Activated B cell treated with CpG ODN at 0.5 μM for 24 hours (primary cell): ENCODE measurements at regions not wholly inside any gene's neighbourhood (a gene's known extent, or its start where the extent isn't known, plus 50 kb on each side); places are given as distances from the start of the nearest gene placed in this dataset.

ENCODE experiments used
- ATAC-seq: fragments of 200-7000 bp; cut with Tn5 transposase; one replicate; pipeline ENCODE4 v1.10.0; 2021; ENCODE audit warnings: low read depth, mild to moderate bottlenecking, moderate library complexity
- CTCF ChIA-PET: fragments of 350-600 bp; sonication (Branson Sonifier 250); formaldehyde crosslinking; loops from one replicate; lab custom pipeline; 2021; ENCODE audit warnings: antibody characterized with exemption; lab: Charles Lee
- POLR2A ChIA-PET: fragments of 350-600 bp; sonication (Branson Sonifier 250); formaldehyde crosslinking; loops from one replicate; lab custom pipeline; 2021; ENCODE audit warnings: antibody characterized with exemption; lab: Charles Lee
- DNase-seq: peaks from one replicate; pipeline ENCODE4 v3.0.0; 2022
- H3K27ac Mint-ChIP-seq: one replicate; pipeline ENCODE4 v1.8.0; 2020; ENCODE audit warnings: mixed read lengths
- H3K27me3 Mint-ChIP-seq: one replicate; pipeline ENCODE4 v1.8.0; 2021; ENCODE audit warnings: mixed read lengths
- H3K36me3 Mint-ChIP-seq: one replicate; pipeline ENCODE4 v1.8.0; 2021; ENCODE audit warnings: low read depth, mixed read lengths
- H3K4me1 Mint-ChIP-seq: one replicate; pipeline ENCODE4 v1.8.0; 2021; ENCODE audit warnings: mixed read lengths
- H3K4me3 Mint-ChIP-seq: one replicate; pipeline ENCODE4 v1.8.0; 2020; ENCODE audit warnings: mild to moderate bottlenecking, mixed read lengths
- H3K9me3 Mint-ChIP-seq: one replicate; pipeline ENCODE4 v1.8.0; 2020; ENCODE audit warnings: mixed read lengths
- intact Hi-C: fragments of 100-400 bp; cut with micrococcal nuclease; formaldehyde crosslinking; loops from one replicate; pipeline ENCODE4 v1.15.1; 2024
- TF ChIP-seq, protein P1 (sequence below): fragments of 200-600 bp; IDR thresholded peaks from one replicate; pipeline ENCODE4 v1.8.0; 2022; ENCODE audit warnings: antibody characterized with exemption, mild to moderate bottlenecking

DNA sequence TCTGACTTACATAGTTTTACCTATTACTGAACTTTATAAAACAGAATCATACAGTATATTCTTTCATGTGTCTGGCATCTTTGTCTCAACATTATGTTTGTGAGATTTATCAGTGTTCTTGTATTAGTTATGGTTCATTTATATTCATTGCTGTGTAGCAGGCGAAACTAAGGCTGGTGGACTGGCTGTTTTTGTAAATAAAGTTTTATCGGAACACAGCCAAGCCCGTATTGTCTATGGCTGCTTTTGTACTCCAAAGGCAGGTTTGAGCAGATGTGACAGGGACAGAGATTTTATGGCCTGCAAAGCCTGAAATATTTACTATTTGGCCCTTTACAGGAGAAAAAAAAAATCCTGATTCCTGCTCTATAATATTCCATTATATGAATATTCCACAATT, 405.8 kb upstream of the RGS6 start:
- ChIA-PET CTCF (no interaction called here), POLR2A (interaction anchor here (0.8 kb wide), 1 partner anchor 125 kb away, joined by 3 read pairs; no protein-coding TSS in a partner anchor)
- intact Hi-C loops: no loop called here
- Mint-ChIP-seq H3K36me3 (peaks cover 53% of the 10 kb centered on the region), H3K27me3 (no peaks in the 10 kb centered on the region), H3K4me3 (no peak overlapping the region), H3K9me3 (no peaks in the 10 kb centered on the region), H3K27ac (no peak overlapping the region), H3K4me1 (peaks cover 22% of the 10 kb centered on the region)
- ATAC-seq: no peak
- no peak for DNase-seq
- TF ChIP-seq, protein P1, sequence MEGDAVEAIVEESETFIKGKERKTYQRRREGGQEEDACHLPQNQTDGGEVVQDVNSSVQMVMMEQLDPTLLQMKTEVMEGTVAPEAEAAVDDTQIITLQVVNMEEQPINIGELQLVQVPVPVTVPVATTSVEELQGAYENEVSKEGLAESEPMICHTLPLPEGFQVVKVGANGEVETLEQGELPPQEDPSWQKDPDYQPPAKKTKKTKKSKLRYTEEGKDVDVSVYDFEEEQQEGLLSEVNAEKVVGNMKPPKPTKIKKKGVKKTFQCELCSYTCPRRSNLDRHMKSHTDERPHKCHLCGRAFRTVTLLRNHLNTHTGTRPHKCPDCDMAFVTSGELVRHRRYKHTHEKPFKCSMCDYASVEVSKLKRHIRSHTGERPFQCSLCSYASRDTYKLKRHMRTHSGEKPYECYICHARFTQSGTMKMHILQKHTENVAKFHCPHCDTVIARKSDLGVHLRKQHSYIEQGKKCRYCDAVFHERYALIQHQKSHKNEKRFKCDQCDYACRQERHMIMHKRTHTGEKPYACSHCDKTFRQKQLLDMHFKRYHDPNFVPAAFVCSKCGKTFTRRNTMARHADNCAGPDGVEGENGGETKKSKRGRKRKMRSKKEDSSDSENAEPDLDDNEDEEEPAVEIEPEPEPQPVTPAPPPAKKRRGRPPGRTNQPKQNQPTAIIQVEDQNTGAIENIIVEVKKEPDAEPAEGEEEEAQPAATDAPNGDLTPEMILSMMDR: no peak

DNA sequence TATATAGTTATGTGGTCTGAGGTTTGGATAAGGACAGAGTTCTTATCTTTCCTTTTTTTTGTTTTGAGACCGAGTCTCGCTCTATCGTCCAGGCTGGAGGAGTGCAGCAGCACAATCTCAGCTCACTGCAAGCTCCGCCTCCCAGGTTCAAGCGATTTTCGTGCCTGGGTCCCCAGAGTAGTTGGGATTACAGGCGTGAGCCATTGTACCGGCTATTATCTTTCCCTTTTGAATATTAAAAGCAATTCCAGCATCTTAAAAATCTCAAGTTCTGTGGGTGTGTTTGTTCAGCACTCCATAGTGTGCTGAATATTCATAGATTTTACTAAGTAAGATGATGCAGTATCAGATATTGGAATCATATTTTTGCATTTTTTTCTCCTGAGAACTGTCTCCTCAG, 404.4 kb upstream of the RGS6 start:
- Mint-ChIP-seq H3K4me1 (peaks cover 23% of the 10 kb centered on the region), H3K36me3 (peaks cover 52% of the 10 kb centered on the region), H3K27me3 (no peaks in the 10 kb centered on the region), H3K27ac (no peak overlapping the region), H3K4me3 (no peak overlapping the region), H3K9me3 (no peaks in the 10 kb centered on the region)
- no peak for DNase-seq
- intact Hi-C loops: no loop called here
- ChIA-PET CTCF (interaction anchor here (0.9 kb wide), 1 partner anchor 391 kb away, joined by 3 read pairs; no protein-coding TSS in a partner anchor), POLR2A (interaction anchor here (1.2 kb wide), 1 partner anchor 27 kb away, joined by 3 read pairs; no protein-coding TSS in a partner anchor)
- no peak for ATAC-seq
- TF ChIP-seq, protein P1: no peak

DNA sequence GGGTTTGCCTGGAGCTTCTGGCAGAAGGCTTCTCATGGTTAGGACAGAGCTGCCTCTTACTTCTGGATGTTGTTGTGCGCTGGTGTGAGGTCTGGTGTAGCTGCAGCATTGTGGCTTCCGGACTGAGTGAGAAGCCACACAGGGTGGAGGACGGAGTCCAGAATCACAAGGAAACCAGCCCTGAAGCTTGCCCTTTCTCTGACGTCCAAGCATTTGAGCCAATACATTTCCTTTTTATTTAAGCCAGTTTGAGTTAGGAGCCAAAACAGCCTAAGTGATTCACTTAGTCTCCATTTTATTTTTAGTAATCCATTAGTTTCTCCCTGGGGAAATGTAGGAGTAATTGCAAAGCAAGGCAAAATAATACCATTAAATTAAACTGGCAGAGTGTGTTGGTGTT, 402.4 kb upstream of the RGS6 start:
- peaks cover 6% of the 10 kb centered on the region for H3K4me1 Mint-ChIP-seq
- POLR2A ChIA-PET: no interaction called here
- intact Hi-C loops: no loop called here
- H3K4me3 Mint-ChIP-seq: no peak overlapping the region
- CTCF ChIA-PET: interaction anchor here (1.0 kb wide), 1 partner anchor 12 kb away, joined by 3 read pairs; no protein-coding TSS in a partner anchor
- TF ChIP-seq, protein P1: no peak
- no peak for DNase-seq
- H3K27me3 Mint-ChIP-seq: no peaks in the 10 kb centered on the region
- H3K9me3 Mint-ChIP-seq: no peaks in the 10 kb centered on the region
- H3K27ac Mint-ChIP-seq: no peak overlapping the region
- ATAC-seq: no peak
- peaks cover 55% of the 10 kb centered on the region for H3K36me3 Mint-ChIP-seq

DNA sequence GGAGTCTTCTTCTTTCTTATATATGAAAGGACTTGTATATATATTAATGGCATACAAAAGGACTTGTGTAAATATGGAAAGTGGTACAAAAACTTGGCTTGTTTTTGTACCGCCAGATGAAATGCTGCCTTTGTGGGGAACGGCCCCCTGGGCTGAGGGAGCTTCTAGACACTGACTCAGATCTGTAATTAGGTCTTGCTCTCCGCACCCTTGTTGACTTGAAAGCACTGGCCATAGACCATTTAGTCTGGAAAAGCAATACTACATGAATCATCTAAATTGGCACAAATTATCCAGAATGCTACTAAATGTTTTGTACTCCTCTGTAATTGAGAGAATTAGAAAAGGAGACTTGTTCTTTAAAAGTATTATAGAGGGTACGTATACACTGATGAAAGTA, 399.9 kb upstream of the RGS6 start:
- H3K9me3 Mint-ChIP-seq: no peaks in the 10 kb centered on the region
- ATAC-seq (no peak), DNase-seq (no peak)
- ChIA-PET POLR2A (no interaction called here), CTCF (no interaction called here)
- H3K4me1 Mint-ChIP-seq: peaks cover 15% of the 10 kb centered on the region
- H3K36me3 Mint-ChIP-seq: peaks cover 54% of the 10 kb centered on the region
- TF ChIP-seq, protein P1: no peak
- H3K27me3 Mint-ChIP-seq: no peaks in the 10 kb centered on the region
- H3K4me3 Mint-ChIP-seq: no peak overlapping the region
- intact Hi-C loops: no loop called here
- H3K27ac Mint-ChIP-seq: no peak overlapping the region

DNA sequence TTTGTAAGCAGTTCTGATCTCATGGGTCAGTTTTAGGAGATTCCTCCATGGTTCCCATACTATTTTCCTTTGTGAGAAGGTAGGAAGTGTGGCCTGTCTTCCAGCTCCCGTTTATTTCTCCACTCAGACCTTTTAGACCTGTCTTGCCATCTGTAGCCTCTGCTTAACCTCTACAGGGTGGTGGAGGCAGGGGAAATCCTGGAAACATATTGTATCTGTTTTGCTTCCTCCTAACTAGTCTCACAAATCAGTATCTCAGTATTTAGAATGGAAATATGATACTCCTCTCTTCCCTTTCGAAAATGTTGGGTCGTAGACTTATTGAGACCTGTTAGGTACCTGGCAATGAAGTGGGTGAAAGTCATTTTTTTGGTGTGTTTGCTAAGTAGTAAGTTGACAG, 399.4 kb upstream of the RGS6 start:
- H3K4me3 Mint-ChIP-seq: no peak overlapping the region
- peaks cover 53% of the 10 kb centered on the region for H3K36me3 Mint-ChIP-seq
- ATAC-seq (no peak), DNase-seq (no peak)
- H3K27ac Mint-ChIP-seq: peak overlapping the region; percentile 41
- ChIA-PET POLR2A (no interaction called here), CTCF (no interaction called here)
- H3K27me3 Mint-ChIP-seq: no peaks in the 10 kb centered on the region
- H3K4me1 Mint-ChIP-seq: peaks cover 19% of the 10 kb centered on the region
- no peaks in the 10 kb centered on the region for H3K9me3 Mint-ChIP-seq
- TF ChIP-seq, protein P1: no peak
- intact Hi-C loops: no loop called here
